HG02588 (cell line): ENCODE measurements at regions not wholly inside any gene's neighbourhood (a gene's known extent, or its start where the extent isn't known, plus 50 kb on each side); places are given as distances from the start of the nearest gene placed in this dataset.

Source experiments
- ATAC-seq: cut with Tn5 transposase; IDR thresholded peaks from one replicate; pipeline ENCODE4 v1.9.1; 2021; ENCODE audit warnings: mild to moderate bottlenecking, moderate library complexity; ENCODE audit not compliant: unreplicated experiment

DNA sequence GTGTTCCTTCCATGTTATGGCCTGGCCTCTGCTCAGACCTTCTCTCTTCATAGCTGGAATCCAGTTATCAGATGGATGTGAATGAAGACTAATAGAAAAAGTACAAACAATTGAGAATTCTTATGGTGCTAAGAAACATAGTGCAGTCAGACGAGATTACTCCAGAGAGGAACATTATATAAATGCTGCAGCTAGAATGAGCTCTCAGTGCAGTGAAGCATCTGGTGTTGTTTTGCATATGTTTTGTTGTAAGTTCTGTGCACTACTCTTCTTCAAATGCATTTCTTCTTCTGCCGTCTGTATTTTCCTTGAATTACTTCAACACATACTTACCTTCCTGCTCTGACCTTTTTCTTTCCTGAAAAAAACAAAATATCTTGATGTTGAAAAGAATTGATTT lies 602.4 kb upstream of the CDH18 start:
- no peak for ATAC-seq

DNA sequence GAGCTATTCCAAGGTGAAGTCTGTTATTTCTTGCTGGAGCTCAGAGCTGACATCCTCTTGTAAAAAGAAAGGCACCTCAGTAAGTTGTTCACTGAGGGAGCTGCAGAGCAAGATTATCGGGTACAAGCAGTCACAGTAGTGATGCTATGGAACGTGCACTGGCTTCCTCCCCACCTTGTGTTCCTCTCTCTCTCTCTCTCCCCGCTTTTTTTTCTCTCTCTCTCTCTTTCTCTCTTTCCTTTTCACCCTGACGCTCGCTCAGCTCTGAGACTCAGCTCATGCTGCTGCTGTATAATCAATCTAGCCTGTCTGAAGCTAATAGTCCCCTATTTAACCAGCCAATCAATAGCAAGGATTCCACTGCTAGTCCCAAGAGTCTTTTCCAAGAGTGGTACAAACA lies 587.6 kb upstream of the CDH18 start:
- ATAC-seq = no peak

DNA sequence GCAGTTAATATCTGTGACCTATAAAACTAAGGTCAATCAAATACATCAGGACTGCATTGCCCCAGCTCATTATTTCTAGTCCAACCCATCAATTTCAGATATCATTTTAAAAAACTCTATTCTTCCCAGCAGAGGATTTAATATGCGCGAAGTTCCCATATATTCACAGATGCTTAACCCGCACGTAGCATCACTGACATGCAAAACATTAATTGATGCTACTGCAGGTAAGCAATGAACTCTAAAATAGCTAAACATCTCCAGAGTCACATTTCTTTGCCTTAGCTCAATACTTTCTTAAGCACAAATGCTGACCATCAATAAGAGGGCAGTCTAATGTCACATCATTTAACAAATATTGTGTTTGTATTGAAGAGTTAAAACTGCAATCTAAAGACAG lies 586.6 kb upstream of the CDH18 start:
- ATAC-seq = no peak

DNA sequence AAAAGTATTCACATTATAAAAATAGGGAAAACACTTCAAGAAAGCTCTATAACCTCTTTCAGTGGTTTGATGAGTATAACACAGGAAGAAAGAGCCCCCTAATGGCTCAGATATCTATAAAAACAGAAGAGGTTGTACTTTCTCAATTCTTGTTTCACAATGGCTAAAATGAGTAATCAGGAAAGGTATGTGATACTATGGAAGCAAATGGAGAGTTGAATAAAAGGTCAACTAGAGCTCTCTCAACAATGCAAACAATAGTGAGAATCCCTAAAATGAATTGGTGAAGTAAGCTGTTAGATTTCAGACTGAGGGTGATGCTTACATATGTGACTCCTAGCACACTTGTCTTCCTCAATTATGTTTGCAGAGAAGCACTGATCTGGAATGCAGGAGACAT lies 584.6 kb upstream of the CDH18 start:
- ATAC-seq = no peak

DNA sequence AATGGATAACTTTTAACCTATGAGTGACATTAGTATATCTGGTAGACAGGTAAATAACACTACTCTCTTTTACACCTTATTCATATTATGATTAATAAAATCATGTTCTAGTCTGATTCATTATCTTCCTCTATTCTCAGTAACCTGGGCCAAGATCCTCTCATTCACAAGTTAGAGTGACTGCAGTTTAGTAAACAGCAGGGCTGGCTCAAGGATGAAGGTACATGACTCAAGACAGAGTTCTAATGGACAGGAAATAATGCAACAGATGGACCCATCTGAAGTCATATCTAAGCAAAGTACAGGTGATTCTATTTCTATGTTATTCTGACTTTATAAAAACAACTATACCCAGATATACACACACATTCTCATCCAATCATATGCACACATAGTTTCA lies 582.5 kb upstream of the CDH18 start:
- no peak for ATAC-seq

DNA sequence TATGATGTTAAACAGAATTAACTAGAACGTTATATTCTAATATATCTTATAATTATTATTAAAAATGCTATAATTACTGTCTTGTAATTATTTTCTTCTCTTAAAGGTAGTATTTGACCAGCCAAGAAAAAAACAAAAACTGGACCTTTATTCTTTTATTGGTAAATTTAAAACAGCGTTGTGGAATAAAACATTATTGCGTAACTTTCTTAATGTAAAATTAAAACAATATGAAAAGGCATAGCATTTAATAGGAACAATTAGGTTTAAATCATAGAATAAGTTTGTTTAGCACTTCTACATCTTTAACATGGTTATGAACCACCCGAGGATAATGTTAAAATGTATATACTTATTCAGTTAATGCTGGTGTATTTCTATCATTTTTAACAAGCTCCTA lies 574.5 kb upstream of the CDH18 start:
- ATAC-seq = no peak

DNA sequence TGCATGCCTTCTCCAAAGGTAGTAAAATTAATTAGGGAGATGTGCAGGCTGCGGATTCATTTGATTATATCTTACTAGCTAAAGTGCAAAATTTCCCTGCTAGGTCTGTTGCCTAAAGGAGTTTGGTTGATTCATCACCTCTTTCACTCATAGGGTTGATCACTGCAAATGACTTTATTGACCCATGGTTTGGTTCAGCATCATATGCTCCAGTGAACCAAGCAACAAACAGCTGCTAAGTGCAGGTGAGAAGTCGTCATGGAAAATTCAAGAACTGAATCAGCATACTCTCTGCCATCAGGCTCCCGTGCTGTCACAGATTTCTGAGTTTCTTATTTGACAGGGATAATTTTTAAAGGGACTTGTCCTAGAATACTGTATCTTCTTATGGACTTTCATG lies 571.8 kb upstream of the CDH18 start:
- no peak for ATAC-seq

DNA sequence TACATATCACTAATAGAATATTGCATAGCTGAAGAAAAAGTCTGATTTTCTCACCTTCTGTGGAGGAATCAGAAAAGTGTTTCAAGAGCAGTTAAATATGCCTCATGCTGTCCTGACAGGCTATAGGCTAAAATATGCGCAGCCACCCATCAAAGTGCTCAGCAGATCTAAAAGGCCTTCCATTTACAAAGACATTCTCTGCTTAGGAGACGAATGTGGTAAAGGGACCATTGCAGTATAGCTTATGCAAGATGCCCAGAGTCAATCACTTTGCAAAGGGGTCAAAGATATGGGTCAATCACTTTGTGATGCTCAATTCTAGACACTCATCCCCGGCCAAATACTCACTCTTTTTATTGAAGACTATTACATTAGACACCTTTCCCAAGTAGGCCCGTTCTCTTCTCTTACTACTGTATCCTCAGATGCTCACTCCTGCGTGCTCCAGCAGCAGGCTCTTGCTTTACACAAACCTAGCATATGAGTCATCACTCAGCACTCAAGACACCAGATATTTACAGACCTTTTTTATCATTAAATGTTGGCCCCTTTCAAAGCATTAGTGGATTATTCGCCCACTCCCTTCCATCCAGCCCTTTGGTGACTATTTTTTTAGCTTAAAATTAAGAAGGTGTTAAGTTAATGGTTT lies 568.2 kb upstream of the CDH18 start:
- ATAC-seq = no peak

DNA sequence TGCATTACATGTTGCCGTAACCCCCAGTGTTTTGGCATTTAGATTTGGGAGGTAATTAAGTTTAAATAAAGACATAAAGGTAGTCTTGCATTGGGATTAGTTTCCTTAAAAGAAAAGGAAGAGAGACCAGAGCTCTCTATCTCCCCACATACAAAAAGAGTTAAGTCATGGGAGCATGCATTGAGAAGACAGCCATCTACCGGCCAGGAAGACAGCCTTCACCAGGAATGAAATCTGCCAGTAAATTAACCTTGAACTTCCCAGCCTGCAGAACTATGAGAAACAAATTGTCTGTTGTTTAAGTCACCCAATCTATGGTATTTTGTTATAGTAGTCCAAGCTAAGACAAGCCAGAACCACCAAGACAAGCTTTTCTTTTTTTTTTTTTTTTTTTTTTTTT lies 567.0 kb upstream of the CDH18 start:
- no peak for ATAC-seq

DNA sequence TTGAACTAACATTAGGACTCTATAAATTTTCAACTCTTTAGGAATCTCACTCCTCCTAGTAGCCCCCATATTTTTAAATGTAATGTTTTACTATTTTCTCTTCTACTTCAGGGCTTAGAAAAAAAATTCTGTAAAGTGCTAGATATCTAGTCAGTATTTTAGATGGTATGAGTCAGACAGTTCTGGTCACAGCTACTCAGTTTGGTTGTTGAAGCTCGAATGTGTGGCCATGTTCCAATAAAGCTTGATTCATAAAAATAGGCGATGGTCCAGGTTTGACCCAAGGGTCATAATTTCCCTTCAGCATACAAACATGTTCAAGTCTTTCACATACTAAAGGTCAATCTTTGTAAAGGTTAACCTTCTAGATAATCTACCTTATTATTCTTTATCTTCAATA lies 566.0 kb upstream of the CDH18 start:
- ATAC-seq = no peak

DNA sequence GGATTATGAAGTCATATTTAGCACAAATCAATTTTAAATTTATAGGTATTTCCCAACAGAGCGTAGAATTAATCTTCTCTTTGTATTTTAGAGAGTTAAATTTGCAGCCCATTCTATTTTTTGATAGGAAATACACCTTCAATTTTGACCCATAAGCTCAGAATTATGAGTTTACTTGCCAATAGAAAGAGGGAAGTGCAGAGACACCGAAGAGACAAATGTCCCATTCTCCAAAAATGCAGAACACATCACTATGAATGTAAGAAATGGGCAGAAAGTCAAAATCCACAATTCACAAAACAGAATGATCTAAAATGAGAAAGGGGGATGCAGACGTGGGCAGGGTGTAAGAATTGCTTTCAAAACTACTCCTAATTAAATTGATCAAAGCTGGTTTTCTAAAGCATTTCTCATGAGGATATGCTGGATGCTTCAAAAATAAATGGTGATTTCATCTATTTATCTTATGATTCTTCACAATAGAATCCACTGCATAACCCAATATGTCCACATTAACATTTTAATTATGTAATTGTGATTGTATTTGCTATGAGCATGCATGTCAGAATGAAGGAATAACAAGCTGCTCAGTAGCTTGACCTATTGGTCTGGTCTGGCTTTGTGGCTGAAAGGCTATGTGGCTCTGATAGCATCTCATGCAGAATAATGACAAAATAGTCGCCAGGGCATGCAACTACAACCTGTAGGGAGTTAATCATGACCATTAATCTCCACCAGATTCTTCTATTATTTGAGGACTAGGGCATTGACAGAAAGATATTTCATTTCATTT lies 550.1 kb upstream of the CDH18 start:
- ATAC-seq = no peak

DNA sequence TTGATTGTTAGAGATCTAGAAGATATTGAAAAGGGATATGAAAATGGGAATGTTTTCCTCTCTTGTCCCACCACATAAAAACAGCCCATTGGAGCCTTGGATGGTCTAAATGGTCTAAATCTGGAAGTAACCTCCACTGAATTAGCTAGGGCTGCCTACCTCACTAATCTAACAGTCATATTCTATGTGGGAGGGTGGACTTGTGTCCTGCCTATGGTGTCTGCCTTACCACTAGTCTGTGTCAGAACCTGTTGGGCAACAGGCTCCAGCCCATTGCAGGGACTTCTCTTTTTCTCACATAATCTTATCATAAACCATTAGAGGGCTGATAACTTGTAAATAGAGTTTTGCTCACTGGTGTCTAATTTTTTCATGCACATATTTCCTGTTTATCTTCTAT lies 548.8 kb upstream of the CDH18 start:
- no peak for ATAC-seq

DNA sequence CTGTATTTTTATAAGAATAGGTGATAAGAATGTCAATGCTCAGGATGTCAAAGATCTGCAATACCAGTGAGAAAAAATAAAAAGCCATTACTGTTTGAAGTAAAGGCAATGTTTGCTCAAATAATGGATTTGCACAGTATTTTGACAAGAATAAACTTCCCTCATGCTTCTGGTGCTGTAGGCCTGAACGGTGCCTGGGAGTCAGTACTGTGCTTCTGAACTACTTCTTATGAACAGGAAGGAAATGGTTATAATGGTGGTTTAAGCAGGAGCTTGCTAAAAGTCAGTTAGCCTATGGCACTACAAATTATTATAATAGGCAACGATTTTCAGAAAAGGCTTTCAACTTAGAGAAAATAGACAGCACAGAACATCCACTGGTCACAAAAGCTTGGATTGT lies 548.3 kb upstream of the CDH18 start:
- ATAC-seq = no peak

DNA sequence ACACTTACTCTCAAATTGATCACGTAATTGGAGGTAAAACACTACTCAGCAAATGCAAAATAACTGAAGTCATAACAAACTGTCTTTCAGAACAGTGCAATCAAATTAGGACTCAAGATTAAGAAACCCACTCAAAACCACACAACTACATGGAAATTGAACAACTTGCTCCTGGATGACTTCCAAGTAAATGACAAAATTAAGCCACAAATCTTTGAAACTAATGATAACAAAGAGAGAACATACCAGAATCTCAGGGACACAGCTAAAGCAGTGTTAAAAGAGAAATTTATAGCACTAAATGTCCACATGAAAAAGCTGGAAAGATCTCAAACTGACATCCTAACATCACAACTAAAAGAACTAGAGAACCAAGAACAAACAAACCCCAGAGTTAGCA lies 540.5 kb upstream of the CDH18 start:
- no peak for ATAC-seq

DNA sequence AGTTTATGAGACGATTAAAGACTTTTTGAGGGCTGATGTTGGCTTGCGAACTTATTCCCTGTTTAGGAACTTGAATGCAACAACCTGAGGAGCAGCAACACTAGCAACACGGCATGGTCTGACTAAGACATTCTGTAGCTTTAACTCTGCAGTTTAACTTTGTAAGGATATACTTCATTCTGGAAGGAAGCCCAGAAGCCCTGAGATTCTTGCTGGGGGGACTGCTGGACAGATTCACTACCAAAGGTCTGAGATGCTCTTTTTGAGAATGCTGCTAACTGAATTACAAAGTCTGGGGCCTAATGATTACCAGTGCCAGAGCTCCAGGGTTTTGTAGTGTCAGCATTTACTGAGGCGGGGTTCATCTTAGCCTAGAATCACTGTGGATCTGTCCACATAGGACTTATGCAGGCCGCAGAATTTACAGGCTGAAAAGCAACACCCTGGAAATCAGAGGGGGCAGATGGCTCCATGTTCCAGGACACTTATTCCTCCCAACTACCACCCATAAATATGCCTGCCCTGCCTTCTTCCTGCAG lies 537.1 kb upstream of the CDH18 start:
- ATAC-seq = no peak

DNA sequence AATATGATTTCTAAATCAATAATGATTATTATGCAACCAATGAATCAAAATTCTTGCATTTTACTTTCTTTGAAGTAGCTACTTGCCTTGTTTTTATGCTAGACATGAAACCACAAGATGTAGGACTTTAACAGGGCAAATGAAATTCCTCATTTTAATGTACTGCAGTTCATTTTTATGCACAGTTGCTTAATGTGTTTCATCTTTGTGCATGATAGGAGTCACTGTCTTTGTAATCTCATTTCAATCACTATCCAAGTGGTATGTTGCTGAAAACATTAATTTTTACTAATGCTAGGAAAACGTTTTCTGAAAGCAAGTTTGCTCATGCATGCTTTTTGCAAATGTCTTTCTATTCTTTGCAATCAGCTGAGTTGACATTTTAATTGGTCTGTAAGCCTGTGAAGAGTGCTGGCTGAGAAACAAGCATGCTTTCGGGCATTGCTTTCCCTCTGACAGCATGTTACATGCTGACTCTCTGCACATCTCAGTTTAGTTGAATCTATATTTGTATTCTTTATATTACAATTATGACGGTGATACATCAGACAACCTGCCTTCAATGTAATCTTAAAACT lies 535.0 kb upstream of the CDH18 start:
- ATAC-seq = no peak

DNA sequence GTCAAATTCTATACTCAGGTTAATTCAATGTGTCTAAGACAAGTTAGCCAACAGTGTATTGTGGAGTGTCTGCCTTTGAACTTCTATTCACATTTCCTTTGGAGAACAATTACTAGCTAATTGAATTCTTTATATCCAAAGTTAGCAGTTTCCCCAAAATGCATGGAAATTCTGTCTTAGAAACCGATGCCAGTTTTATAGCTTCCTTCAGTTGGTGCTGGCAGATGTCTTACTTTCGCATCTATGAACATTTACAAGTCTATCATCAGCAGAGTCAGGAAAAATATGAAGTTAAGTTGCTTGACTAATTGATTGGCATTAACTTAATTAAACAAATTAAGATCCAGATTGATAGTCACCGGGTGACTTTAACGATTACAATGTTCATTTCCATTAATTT lies 527.6 kb upstream of the CDH18 start:
- ATAC-seq = no peak

DNA sequence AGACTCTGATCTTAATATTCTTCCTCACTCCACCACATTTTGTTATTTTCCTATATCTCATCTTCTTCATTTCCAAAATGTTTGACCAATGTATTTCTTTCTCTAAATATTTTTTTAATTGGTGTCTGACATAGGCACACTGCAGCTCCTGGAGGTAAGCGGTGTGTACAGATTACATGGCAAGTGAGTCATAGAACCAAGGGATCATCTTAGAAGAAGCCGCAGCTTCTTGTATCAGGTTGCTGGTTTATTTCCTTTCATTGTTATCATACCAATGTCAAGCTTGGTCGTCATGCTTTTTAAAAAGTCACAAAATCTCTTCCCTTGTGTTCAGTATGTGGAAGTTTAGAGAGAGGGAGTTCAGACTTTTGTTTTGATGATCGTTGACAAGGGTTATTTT lies 526.1 kb upstream of the CDH18 start:
- no peak for ATAC-seq

DNA sequence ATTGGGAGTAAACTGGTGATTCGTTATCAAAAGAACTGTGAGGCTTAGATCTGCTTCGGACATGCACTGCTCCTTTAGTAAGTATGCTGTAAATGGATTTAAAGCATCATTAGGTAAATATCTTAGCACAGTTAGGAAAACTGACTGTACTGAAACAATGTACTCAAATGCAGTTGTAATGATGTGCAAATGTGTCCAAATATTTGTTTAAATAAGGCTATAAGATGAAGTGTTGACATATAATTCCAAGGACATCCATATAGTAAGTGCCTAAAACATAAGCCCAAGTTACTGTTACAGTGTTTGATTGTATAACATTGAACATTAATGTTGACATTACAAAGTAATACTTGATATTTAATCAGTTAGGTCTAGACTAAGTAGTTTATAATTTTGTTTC lies 512.5 kb upstream of the CDH18 start:
- ATAC-seq = no peak

DNA sequence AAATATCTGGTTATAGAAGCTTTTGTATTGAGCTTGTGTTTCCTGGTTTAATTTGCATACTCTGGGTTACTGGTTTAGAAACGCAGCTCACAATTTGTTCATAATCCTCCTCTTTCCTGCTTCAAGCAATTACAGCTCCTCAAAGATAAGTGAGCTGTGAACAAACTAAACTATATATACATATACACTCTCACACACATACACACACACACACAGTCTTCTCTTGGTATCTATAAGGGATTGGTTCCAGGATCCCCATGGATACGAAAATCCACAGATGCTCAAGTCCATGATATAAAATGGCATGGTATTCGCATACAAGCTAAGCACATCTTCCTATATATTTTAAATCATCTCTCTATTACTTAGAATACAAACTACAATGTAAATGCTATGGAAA lies 510.9 kb upstream of the CDH18 start:
- no peak for ATAC-seq

DNA sequence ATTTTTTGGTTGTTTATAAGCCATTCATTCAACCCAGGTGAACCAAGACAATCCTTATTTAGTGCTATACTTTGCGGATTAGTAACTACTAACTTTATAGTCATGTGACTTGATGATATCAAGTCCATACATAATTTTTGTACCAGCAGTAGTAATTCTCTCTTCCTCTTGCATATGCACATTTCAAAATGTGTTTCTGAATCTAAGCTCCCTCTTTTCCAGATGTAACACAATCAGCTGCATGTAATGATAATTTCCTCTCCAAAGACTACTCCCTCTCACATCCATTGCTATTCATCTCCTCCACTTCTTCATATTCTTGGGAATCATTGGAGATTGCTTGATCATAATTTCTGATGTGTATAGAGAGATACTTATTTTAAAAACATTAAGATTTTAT lies 510.1 kb upstream of the CDH18 start:
- ATAC-seq = no peak

DNA sequence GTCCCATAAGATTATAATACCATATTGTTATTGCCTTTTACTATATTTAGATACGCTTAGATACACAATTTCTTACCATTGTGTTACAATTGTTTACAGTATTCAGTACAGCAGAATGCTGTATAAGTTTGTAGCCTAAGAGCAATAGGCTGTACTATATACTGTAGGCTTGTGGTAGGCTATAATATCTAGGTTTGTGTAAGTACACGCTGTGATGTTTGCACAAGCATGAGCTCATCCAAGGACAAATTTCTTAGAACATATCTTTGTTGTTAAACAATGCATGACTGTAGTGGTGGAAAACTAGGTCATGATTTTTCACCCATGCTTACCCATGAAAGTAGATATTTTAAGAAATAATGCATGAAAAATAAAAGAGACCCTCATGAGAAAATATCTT lies 509.4 kb upstream of the CDH18 start:
- no peak for ATAC-seq
